Erythroblast (primary cell): ENCODE measurements at regions not wholly inside any gene's neighbourhood (a gene's known extent, or its start where the extent isn't known, plus 50 kb on each side); places are given as distances from the start of the nearest gene placed in this dataset.

Source experiments
- DNase-seq, 2 experiments: peaks; one replicate each; lab custom pipeline; 2025; lab: John Stamatoyannopoulos, UW
- GATA1 ChIP-seq: IDR thresholded peaks from 2 replicates; pipeline ENCODE4 v1.6.1; 2011; ENCODE audit warnings: low read depth, mild to moderate bottlenecking, control low read depth, low read length, moderate library complexity
- POLR2A ChIP-seq: IDR thresholded peaks from 2 replicates; pipeline ENCODE4 v1.6.1; 2011; ENCODE audit warnings: mild to moderate bottlenecking, low read length

- peak in 1 of 2 experiments; percentile 7 for DNase-seq
- TF ChIP-seq GATA1: no peak
- TF ChIP-seq POLR2A: no peak
Measured at GRCh38 chr1:221100611-221101010, 221.4 kb downstream of the HLX start.

- no peak for TF ChIP-seq POLR2A
- no peak for TF ChIP-seq GATA1
- DNase-seq: no peak
Measured at GRCh38 chr1:221101807-221102605, 222.8 kb downstream of the HLX start.

GRCh38 chr1:221104596-221104995, 225.4 kb downstream of the HLX start:
- no peak for DNase-seq
- TF ChIP-seq POLR2A (no peak), GATA1 (no peak)

- no peak for DNase-seq
- TF ChIP-seq POLR2A (no peak), GATA1 (no peak)
Measured at GRCh38 chr1:221105578-221105977, 226.3 kb downstream of the HLX start.

- no peak for DNase-seq
- no peak for TF ChIP-seq POLR2A
- TF ChIP-seq GATA1: no peak
Measured at GRCh38 chr1:221106616-221107015, 227.4 kb downstream of the HLX start.

- no peak for DNase-seq
- no peak for TF ChIP-seq GATA1
- TF ChIP-seq POLR2A: no peak
Measured at GRCh38 chr1:221109930-221110329, 230.7 kb downstream of the HLX start.

- TF ChIP-seq GATA1 (no peak), POLR2A (no peak)
- DNase-seq: no peak
Measured at GRCh38 chr1:221117133-221117532, 237.9 kb downstream of the HLX start.

GRCh38 chr1:221117548-221117951, 238.3 kb downstream of the HLX start:
- TF ChIP-seq POLR2A: no peak
- no peak for TF ChIP-seq GATA1
- DNase-seq: no peak

- no peak for DNase-seq
- TF ChIP-seq GATA1 (no peak), POLR2A (no peak)
Measured at GRCh38 chr1:221118176-221118937, 239.1 kb downstream of the HLX start.

GRCh38 chr1:221118938-221119320, 239.7 kb downstream of the HLX start:
- TF ChIP-seq POLR2A (no peak), GATA1 (no peak)
- DNase-seq: no peak

- TF ChIP-seq POLR2A (no peak), GATA1 (no peak)
- DNase-seq: no peak
Measured at GRCh38 chr1:221122501-221122900, 243.3 kb downstream of the HLX start.

- DNase-seq: no peak
- no peak for TF ChIP-seq GATA1
- TF ChIP-seq POLR2A: no peak
Measured at GRCh38 chr1:221125976-221126375, 246.7 kb downstream of the HLX start.

GRCh38 chr1:221137666-221138065, 258.4 kb downstream of the HLX start:
- no peak for TF ChIP-seq POLR2A
- TF ChIP-seq GATA1: no peak
- no peak for DNase-seq

GRCh38 chr1:221138516-221138915, 259.3 kb downstream of the HLX start:
- TF ChIP-seq GATA1 (no peak), POLR2A (no peak)
- DNase-seq: no peak

- no peak for TF ChIP-seq POLR2A
- DNase-seq: no peak
Measured at GRCh38 chr1:221139991-221140390, 260.7 kb downstream of the HLX start.
